GM18519 (cell line): ENCODE measurements at regions not wholly inside any gene's neighbourhood (a gene's known extent, or its start where the extent isn't known, plus 50 kb on each side); places are given as distances from the start of the nearest gene placed in this dataset.

Source experiments
- ATAC-seq: cut with Tn5 transposase; IDR thresholded peaks from one replicate; pipeline ENCODE4 v1.9.1; 2021; ENCODE audit warnings: mild to moderate bottlenecking, moderate library complexity; ENCODE audit not compliant: unreplicated experiment, low FRiP score

- no peak for ATAC-seq
These were observed 169.1 kb downstream of the GUCY2F start for GRCh38 chrX:109312757-109313156.

GRCh38 chrX:109310031-109310430 is 171.9 kb downstream of the GUCY2F start:
- ATAC-seq = no peak

GRCh38 chrX:109301177-109301576 is 180.7 kb downstream of the GUCY2F start:
- ATAC-seq = no peak

- no peak for ATAC-seq
These were observed 181.5 kb downstream of the GUCY2F start for GRCh38 chrX:109300415-109300814.

- no peak for ATAC-seq
These were observed 182.8 kb downstream of the GUCY2F start for GRCh38 chrX:109299091-109299490.

GRCh38 chrX:109294097-109294814 is 187.6 kb downstream of the GUCY2F start:
- no peak for ATAC-seq

GRCh38 chrX:109283870-109284269 is 198.0 kb downstream of the GUCY2F start:
- ATAC-seq = no peak

GRCh38 chrX:109281483-109282275 is 200.2 kb downstream of the GUCY2F start:
- ATAC-seq = peak; percentile 70

- ATAC-seq = no peak
These were observed 207.1 kb downstream of the GUCY2F start for GRCh38 chrX:109274806-109275205.

- peak; percentile 93 for ATAC-seq
These were observed 211.1 kb downstream of the GUCY2F start for GRCh38 chrX:109270580-109271484.

GRCh38 chrX:109268340-109268739 is 213.5 kb downstream of the GUCY2F start:
- no peak for ATAC-seq

GRCh38 chrX:109266034-109266433 is 215.9 kb downstream of the GUCY2F start:
- no peak for ATAC-seq

- no peak for ATAC-seq
These were observed 217.0 kb downstream of the GUCY2F start for GRCh38 chrX:109264878-109265277.

GRCh38 chrX:109261279-109261678 is 220.6 kb downstream of the GUCY2F start:
- no peak for ATAC-seq

- no peak for ATAC-seq
These were observed 229.1 kb downstream of the GUCY2F start for GRCh38 chrX:109252789-109253188.

- ATAC-seq = no peak
These were observed 263.1 kb downstream of the GUCY2F start for GRCh38 chrX:109218761-109219160.

GRCh38 chrX:109199726-109200125 is 282.2 kb downstream of the GUCY2F start:
- no peak for ATAC-seq

- ATAC-seq = peak; percentile 66
These were observed 291.3 kb downstream of the GUCY2F start for GRCh38 chrX:109190542-109190941.

GRCh38 chrX:109187473-109188168 is 294.3 kb downstream of the GUCY2F start:
- ATAC-seq = peak; percentile 53

GRCh38 chrX:109186939-109187338 is 294.9 kb downstream of the GUCY2F start:
- ATAC-seq = no peak
